ENCODE measurements at regions not wholly inside any gene's neighbourhood (a gene's known extent, or its start where the extent isn't known, plus 50 kb on each side); places are given as distances from the start of the nearest gene placed in this dataset.

DNA sequence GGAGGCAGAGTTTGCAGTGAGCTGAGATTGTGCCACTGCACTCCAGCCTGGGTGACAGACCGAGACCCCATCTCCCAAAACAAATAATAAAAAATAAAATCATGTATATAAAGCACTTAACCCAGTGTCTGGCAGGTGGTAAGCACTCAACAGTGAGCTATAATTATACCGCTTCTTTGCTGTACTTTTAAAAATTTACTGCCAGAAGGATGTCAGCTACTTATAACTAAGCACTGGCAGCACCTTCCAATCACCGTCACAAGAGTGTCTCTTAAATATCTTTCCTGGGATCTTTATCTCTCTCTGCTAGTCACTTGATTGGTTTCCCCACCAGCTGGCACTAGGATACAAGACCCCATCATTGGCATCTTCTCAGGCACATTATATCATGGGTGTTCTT is 53.9 kb upstream of the DAPP1 start:
- TF ChIP-seq EZH2phosphoT487 (IDR thresholded peaks at IDR 0.05; ENCODE audit: insufficient read depth, low read depth) (no peak), EZH2 (IDR thresholded peaks at IDR 0.05; ENCODE audit: insufficient read depth, poor library complexity, severe bottlenecking) (no peak)
